Cerebellar cortex (tissue), 1 donor: ENCODE measurements at regions not wholly inside any gene's neighbourhood (a gene's known extent, or its start where the extent isn't known, plus 50 kb on each side); places are given as distances from the start of the nearest gene placed in this dataset.
"Not testable (repeated sequence)": the region's sequence is repeated elsewhere in the genome, so short reads cannot be mapped to it uniquely, and the experiment has no call there.

Experiments
- DNase-seq: peaks from one replicate; pipeline ENCODE4 v3.0.0-alpha.2; 2015; ENCODE audit warnings: low spot score

GRCh38 chr10:94125856-94126255 lies 132.1 kb downstream of the PLCE1 start:
- DNase-seq = no peak

- DNase-seq = no peak
Observed at GRCh38 chr10:94129393-94130130, 135.8 kb downstream of the PLCE1 start.

DNA sequence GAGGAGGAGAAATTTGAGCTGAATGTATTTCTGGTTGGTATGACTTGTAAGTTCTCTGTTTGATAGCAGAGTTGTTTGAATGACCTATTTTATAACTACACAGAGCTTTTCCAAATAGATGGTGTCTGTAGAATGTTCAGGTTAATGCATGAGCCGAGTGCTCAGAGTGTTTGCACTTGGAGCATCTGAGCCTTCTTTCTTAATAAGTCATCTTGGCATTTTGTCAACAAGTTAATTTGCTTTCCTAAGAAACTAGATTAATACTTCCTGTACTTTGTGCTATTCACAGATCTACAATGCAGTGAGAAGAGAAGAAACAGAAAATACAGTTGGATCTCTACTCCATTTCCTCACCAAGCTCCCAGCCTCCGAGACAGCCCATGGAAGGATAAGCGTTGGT lies 138.2 kb downstream of the PLCE1 start:
- no peak for DNase-seq

- peak; percentile 16 for DNase-seq
Observed at GRCh38 chr10:94133239-94133638, 139.5 kb downstream of the PLCE1 start.

DNA sequence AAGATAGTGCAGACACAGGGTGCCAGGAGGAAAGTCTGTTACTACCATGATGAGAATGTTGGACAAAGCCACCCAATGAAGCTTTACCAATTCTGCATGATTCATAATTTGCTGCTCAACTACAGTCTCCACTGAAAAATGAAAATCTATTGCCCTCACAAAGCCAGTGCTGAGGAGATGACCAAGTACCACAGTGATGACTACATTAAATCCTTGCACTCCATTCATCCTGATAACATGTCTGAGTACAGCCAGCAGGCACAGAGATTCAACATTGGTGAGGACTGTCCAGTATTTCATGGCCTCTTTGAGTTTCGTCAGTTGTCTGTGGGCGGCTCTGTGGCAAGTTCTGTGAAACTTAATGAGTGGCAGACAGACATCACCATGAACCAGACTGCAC lies 144.0 kb downstream of the PLCE1 start:
- DNase-seq = no peak

DNA sequence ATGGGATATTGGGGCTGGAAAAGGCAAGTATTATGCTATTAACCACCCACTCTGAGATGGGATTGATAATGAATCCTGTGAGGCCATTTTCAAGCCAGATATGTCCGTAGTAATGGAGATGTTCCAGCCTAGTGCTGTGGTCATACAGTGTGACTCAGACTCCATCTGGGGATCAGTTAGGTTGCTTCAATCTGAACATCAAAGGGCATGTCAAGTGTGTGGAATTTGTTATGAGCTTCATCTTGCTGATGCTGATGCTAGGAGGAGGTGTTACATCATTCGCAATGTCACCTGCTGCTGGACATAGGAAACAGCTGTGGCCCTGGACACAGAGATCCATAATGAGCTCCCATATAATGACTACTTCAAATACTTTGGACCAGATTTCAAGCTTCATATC lies 144.7 kb downstream of the PLCE1 start:
- no peak for DNase-seq

DNA sequence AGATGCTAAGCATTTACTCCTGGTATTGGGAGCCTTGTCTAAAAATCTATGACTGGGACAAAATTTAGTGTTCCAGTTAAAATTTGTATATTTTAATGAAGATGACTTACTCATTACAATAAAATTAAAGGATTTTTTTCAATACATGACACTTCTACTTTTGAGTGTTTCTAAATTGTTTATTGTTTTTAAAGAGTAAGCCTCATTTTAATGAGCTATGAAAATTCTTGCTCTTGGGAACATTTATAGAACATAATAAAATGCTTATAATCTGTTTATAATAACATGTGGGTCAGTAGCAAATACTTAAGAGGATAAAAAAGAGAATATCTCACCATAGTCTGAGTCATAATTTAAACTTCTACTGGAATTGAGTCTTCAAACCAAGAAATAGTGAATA lies 149.5 kb downstream of the PLCE1 start:
- DNase-seq = no peak

- DNase-seq = no peak
Observed at GRCh38 chr10:94146313-94146712, 152.6 kb downstream of the PLCE1 start.

GRCh38 chr10:94146746-94147145 lies 153.0 kb downstream of the PLCE1 start:
- no peak for DNase-seq

DNA sequence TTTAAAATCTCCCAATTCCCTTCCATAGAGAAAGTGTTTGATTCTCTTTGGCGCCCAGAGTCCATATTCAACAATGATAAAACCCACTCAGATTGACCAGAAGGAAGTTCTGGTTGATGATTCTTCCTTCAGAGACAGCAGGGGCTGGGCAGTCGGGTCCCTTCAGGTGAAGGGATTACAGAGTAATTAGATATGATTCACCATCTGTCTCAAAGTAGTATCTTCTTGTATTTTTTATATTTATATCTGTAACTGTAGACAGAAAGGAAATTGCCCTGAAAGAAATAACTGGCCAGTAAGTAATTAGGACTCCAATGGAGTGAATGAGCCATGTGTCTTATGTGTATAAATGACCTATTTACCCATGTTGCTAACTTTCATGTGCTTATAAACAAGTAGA lies 156.0 kb downstream of the PLCE1 start:
- no peak for DNase-seq

- no peak for DNase-seq
Observed at GRCh38 chr10:94150541-94151184, 156.9 kb downstream of the PLCE1 start.

- DNase-seq = no peak
Observed at GRCh38 chr10:94155722-94156271, 162.1 kb downstream of the PLCE1 start.

DNA sequence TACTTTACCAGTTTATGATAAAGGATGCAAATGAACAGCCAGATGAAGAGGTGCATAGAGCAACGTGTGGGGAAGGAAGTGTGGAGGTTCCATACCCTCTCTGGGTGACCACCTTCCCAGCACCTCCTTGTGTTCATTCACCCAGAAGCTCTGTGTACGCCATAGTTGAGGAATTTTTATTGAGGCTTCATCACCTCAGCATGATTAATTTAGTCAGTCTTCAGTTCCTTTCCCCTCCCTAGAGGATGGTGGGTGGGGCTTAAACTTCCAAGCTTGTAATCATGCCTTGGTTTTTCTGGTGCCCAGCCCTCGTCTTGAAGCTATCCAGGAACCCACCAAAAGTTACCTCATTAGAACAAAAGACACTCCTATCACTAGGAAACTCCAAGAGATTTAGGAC lies 162.7 kb downstream of the PLCE1 start:
- no peak for DNase-seq

DNA sequence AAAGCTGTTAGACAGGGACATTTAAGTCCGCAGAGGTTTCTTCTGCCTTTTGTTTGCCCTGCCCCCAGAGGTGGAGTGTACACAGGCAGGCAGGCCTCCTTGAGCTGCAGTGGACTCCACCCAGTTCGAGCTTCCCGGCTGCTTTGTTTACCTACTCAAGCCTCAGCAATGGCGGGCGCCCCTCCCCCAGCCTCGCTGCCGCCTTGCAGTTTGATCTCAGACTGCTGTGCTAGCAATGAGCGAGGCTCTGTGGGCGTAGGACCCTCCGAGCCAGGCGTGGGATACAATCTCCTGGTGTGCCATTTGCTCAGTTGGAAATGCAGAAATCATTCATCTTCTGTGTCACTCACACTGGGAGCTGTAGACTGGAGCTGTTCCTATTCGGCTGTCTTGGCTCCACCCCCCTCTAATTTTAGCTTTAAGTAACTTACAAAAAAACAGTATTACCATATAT lies 171.5 kb downstream of the PLCE1 start:
- not testable (repeated sequence) for DNase-seq

GRCh38 chr10:94172332-94172731 lies 178.6 kb downstream of the PLCE1 start:
- DNase-seq = no peak

DNA sequence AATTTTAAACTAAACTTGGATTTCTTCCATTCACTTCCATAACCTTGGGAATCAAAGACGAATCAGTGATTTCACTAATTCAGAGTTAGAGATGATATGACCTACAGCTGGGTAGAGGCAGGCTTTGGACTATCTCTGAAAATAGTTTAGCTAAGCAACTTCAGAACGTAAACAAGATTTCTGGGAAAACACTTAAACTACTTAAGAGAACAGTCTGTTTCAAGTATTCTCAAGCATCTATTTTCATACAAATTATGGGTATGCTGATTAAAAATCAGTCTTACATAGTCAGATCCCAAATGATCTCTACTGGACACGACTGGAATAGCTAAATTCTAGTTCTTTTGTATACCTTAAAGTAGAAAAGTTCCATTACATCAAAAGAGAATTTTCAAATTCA lies 179.9 kb downstream of the PLCE1 start:
- no peak for DNase-seq

DNA sequence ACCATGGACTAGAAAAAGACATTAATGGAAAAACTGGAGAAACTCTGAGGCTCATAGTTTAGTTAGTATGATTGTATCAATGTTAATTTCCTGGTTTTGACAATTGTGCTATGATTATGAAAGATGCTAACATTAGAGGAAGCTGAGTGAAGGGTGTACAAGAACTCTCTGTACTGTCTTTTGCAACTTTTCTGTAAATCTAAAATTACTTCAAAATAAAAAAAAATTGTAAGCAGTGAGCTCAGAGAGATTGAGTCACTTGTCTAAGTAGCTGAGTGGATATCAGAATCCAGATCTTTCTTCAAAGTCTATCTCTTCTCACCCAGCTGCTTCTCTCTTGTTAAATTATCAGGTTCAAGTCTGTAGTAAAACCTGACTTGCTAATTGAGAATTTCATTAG lies 181.1 kb downstream of the PLCE1 start:
- no peak for DNase-seq

DNA sequence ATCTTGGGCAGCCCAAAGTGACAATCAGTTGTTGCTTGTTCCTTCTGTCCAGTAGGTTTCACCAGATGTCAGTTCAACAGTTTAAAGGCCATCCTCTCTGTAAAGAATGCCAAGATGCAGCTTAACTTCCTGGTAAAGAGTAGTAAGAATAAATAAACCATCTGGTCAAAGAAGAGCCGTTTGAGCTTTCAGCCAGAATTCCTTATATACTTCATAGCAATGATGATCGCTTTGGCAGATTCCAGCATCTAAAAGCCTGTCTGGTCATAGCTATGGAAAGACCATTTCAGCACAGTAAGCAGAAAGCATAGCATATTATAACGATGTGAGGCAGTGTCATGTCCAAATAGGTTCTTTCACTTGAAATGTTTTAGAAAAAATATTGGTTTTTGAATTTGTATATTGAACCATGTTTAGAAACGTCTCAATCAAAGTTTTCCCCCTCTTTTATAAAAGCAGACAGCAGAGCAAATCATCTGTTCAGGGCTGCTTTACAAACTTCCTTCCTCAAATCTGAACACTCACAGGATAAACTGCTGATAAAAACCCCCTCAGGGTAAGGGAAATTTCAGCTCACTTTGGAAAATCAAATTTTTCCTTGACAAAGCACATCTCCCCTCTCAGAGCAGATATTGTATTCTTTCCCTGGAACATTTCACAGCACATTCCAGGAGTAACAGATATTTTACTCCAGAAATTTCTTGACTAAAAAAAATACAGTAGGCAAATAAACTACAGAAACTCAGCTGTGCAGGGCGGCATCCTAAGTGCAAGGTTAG lies 184.1 kb downstream of the NOC3L start:
- no peak for DNase-seq

DNA sequence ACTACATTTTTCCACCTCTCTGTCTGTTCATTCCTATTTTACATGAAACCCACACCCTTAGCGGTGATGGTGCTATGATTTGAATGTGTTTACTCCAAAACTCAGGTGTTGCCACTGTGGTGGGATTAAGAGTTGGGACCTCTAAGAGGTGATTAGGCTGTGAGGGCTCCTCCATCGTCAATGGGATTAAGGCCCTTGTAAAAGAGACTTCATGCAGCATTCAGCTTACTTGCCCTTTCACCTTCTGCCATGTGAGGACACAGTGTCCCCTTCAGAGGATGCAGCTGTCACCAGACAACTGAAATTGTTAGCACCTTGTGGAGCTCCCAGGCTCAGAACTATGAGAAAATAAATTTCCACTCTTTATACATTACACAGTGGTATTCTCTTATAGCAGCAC lies 182.2 kb downstream of the NOC3L start:
- DNase-seq = no peak

DNA sequence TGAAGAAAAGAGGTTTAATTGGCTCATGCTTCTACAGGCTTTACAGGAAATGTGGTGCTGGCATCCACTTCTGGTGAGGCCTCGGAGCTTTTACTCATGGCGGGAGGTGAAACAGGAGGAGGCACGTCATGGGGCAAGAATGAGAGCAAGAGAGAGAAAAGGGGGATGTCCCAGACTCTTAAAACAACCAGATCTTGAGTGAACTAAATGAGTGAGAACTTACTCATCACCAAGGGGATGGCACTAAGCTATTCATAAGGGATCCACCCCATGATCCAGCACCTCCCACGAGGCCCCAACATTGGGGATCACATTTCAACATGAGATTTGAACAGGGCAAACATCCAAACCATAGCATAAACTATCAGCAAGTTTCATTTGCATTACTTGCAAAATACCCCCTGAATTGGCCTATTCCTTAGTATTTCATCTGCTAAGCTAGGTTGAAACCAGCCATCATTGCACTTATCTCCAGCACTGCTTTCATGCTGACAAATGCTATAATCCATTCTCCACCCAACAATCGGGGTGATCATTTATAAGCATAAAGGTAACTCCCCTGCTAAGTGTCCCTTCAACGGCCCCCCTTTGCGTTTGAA lies 179.0 kb downstream of the NOC3L start:
- no peak for DNase-seq

GRCh38 chr10:94186722-94187121 lies 176.0 kb downstream of the NOC3L start:
- no peak for DNase-seq

GRCh38 chr10:94192333-94192732 lies 170.4 kb downstream of the NOC3L start:
- DNase-seq = no peak
